HG03378 (cell line): ENCODE measurements at regions not wholly inside any gene's neighbourhood (a gene's known extent, or its start where the extent isn't known, plus 50 kb on each side); places are given as distances from the start of the nearest gene placed in this dataset.
"Not testable (repeated sequence)": the region's sequence is repeated elsewhere in the genome, so short reads cannot be mapped to it uniquely, and the experiment has no call there.

Source experiments
- ATAC-seq: cut with Tn5 transposase; IDR thresholded peaks from one replicate; pipeline ENCODE4 v1.9.1; 2021; ENCODE audit warnings: mild to moderate bottlenecking, moderate library complexity; ENCODE audit not compliant: unreplicated experiment

DNA sequence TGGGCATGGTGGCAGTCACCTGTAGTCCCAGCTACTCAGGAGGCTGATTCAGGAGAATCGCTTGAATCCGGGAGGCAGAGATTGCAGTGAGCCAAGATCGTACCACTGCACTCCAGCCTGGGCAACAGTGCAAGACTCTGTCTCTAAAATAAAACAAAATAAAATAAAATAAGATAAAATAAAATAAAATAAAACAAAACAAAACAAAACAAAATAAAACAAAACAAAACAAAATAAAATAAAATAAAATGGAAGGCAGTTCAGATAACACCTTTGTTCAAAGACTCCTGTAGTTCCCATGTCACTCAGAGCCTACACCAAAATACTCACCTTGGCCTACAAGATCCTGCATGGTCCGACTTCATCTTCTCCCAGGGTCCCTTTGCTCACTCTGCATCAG lies 61.3 kb downstream of the SYF2 start:
- not testable (repeated sequence) for ATAC-seq

DNA sequence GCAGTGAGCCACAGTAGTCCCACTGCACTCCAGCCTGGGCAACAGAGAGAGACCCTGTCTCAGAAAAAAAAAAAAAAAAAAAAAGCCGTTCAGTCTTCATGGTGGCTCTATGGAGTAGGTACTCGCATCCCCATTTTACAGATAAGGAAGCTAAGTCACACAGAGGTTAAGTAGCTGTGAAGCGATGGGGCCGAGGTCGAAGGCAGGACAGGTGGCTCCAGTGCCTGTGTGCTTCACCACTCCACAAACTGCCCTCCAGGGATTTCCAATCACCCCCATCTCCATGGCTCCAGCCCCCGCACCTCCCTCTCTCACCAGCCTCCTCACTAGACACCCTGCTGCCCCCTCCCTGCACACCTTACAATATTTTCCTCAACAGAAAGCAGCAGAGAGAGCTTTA lies 61.9 kb downstream of the SYF2 start:
- ATAC-seq: no peak

DNA sequence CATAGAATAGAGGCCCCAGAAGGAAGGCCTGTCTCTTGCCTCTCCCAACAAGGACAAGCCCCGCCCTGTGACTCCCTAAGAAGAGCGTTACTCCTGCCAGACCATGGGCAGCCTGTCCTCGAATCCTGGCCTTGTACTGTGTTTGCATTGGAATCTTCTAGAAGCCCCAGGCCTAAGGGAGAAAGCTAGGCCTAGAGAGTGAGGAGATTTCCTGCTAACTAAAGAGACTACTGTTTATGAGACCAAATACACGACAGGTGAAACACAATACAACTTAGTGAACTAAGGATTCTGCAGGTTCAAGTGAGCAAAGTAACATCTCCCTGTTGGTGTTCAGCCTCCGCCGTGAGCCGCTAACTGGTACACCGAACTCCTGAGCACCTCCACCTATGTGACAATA lies 62.7 kb downstream of the SYF2 start:
- no peak for ATAC-seq

DNA sequence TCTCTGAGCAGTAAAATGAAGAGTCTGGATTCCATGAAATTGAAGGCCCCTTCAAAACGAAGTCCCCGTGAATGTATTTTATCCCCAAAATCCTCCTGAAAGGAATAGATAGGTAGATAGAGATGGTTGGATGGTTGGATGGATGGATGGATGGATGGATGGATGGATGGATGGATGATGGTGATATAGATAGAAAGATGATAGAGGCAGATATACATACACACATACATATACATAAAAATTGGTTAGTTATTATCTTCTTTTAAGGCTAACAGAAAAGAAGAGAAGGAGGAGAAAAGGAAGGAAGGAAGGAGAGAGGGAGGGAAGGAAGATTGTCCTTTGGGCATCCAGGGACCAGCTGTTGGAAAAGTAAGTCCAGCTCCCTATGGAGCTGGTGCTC lies 63.1 kb downstream of the SYF2 start:
- no peak for ATAC-seq

- no peak for ATAC-seq
These were observed 63.9 kb downstream of the SYF2 start for GRCh38 chr1:25168193-25169071.

GRCh38 chr1:25167269-25168192 lies 64.8 kb downstream of the SYF2 start:
- no peak for ATAC-seq

DNA sequence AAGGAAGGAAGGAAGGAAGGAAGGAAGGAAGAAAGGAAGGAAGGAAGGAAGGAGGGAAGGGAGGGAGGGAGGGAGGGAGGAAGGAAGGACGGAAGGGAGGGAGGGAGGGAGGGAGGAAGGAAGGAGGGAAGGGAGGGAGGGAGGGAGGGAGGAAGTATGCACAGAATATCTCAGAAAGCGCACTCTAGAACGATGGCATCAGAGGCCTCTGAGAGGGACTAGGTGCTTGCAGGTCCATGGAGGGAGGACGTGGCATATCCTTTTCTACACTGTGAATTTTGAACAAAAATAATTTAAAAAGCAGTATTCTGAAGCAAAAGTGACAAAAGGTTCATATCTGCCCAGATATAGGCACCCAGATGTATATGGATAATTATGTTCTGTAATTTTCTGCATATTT lies 65.5 kb downstream of the SYF2 start:
- no peak for ATAC-seq

DNA sequence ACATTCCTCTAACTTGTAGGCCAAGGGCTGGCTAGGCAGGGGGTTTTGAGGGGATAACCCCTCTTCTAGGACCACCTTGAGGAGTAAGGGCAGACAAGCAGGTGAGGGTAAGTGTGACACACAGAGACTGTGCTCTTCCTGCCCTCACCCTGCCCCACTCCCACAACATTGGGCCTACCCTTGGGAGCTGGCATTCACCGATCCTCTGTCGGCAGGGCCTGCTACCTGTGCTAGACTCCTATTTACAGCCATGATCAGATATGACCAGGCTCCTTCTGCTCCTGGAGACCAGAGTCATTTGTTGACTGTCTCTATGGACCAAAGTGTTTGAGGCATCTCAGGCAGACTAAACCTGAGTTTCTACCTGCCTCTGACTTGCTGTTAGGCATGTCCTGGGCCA lies 68.3 kb downstream of the SYF2 start:
- no peak for ATAC-seq

DNA sequence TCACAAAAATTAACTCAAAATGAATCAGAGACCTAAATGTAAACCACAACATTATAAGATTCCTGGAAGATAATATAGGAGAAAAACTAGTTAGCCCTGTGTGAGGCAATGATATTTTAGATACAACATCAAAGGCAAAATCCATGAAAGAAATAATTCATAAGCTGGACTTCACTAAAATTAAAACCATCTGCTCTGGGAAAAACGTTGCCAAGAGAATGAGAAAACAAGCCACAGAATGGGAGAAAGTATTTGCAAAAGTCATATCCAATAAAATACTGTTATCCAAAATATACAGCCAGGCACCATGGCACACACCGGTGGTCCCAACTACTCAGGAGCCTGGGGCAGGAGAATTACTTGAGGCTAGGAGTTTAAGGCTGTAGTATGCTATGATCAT lies 70.3 kb downstream of the SYF2 start:
- no peak for ATAC-seq

GRCh38 chr1:25157846-25158245 lies 74.5 kb downstream of the SYF2 start:
- no peak for ATAC-seq

DNA sequence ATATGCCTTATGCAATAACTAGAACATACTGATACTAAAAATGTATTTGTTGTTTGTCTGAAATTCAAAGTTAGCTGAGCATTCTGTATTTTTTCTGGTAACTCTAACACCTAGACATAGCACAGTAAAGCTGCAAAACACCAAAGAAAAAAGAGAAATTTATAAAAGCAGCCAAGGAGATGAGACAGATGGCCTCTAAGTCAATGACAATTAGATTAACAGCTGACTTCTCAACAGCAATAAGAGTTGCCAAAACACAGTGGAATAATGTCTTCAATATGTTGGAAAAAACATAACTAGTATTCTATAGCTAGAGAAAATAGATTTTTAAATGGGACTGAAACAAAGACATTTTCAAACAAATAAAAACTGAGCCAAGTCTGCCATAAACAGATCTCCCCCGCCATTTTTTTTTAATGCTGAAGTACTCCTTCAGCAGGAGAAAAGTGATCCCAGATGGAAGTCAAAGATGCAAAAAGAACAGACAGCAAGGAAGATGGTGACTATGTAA lies 81.3 kb downstream of the SYF2 start:
- ATAC-seq: no peak

- no peak for ATAC-seq
These were observed 83.5 kb downstream of the SYF2 start for GRCh38 chr1:25148673-25149300.

DNA sequence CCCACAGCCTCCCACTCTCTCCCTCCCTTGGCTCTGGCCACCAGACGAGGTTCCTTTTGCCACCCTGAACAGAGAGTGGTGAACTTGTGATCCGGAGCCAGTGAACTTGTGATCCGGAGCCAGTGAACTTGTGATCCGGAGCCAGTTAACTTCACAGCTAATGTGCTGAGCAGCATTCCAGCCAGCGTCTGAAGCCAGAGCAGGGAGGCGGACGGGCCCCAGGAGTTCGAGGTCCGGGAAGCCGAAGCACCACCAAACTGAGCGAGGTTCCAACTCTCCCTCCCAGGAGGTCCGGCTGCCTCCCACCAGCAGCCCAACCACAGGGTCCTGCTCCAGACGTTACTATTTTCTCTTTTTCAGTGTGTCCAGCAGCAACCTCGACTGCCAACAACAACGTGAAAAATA lies 85.8 kb downstream of the SYF2 start:
- no peak for ATAC-seq

- ATAC-seq: no peak
These were observed 86.4 kb downstream of the SYF2 start for GRCh38 chr1:25145775-25146393.

- peak; percentile 81 for ATAC-seq
These were observed 92.1 kb downstream of the SYF2 start for GRCh38 chr1:25140073-25140797.

- ATAC-seq: no peak
These were observed 94.5 kb downstream of the SYF2 start for GRCh38 chr1:25137521-25138395.

- no peak for ATAC-seq
These were observed 95.2 kb downstream of the SYF2 start for GRCh38 chr1:25137106-25137505.

- no peak for ATAC-seq
These were observed 96.4 kb downstream of the SYF2 start for GRCh38 chr1:25135909-25136308.

GRCh38 chr1:25134801-25135461 lies 97.4 kb downstream of the SYF2 start:
- ATAC-seq: no peak
